ENCODE measurements at regions not wholly inside any gene's neighbourhood (a gene's known extent, or its start where the extent isn't known, plus 50 kb on each side); places are given as distances from the start of the nearest gene placed in this dataset.

DNA sequence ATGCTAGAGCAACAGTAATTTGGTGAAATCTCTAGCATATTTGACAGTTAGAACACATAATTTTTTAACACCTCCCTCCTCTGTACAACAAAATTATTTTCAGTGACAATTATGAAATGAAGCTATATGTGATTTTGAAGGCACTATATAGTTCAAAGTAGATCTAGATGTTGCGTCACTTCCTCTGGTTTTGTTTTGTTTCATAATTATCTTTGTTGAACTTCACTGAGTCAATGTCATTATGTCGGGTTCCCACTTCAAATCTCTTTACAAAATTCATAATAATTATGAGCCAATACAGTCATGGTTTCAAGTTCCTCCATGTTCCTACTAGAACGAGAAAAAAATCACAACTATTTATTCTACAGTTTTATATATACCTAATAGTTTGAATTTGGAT, 254.8 kb upstream of the PLXNA2 start:
- TF ChIP-seq, protein P1, sequence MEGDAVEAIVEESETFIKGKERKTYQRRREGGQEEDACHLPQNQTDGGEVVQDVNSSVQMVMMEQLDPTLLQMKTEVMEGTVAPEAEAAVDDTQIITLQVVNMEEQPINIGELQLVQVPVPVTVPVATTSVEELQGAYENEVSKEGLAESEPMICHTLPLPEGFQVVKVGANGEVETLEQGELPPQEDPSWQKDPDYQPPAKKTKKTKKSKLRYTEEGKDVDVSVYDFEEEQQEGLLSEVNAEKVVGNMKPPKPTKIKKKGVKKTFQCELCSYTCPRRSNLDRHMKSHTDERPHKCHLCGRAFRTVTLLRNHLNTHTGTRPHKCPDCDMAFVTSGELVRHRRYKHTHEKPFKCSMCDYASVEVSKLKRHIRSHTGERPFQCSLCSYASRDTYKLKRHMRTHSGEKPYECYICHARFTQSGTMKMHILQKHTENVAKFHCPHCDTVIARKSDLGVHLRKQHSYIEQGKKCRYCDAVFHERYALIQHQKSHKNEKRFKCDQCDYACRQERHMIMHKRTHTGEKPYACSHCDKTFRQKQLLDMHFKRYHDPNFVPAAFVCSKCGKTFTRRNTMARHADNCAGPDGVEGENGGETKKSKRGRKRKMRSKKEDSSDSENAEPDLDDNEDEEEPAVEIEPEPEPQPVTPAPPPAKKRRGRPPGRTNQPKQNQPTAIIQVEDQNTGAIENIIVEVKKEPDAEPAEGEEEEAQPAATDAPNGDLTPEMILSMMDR (IDR thresholded peaks at IDR 0.05): no peak
- TF ChIP-seq ZFX (IDR thresholded peaks at IDR 0.05; ENCODE audit: borderline replicate concordance): no peak
